B cell (primary cell): ENCODE measurements at regions not wholly inside any gene's neighbourhood (a gene's known extent, or its start where the extent isn't known, plus 50 kb on each side); places are given as distances from the start of the nearest gene placed in this dataset.

Experiments used
- ATAC-seq: fragments of 200-7000 bp; cut with Tn5 transposase; one replicate; pipeline ENCODE4 v1.10.0; 2021; ENCODE audit warnings: low read depth, mild to moderate bottlenecking, moderate number of reproducible peaks, moderate library complexity
- CTCF ChIA-PET: fragments of 350-600 bp; sonication (Branson Sonifier 250); formaldehyde crosslinking; loops from one replicate; lab custom pipeline; 2021; ENCODE audit warnings: antibody characterized with exemption, inconsistent platforms; lab: Charles Lee
- POLR2A ChIA-PET: fragments of 350-600 bp; sonication (Branson Sonifier 250); formaldehyde crosslinking; loops from one replicate; lab custom pipeline; 2021; ENCODE audit warnings: antibody characterized with exemption; lab: Charles Lee
- DNase-seq: peaks from one replicate; pipeline ENCODE4 v3.0.0; 2013
- H2AFZ ChIP-seq: 2 replicates; pipeline ENCODE4 v1.6.1; 2012; ENCODE audit warnings: mild to moderate bottlenecking, low read depth, low read length; ENCODE audit not compliant: insufficient read depth, poor library complexity, severe bottlenecking
- H3K27ac ChIP-seq, 2 donors: 1 replicate in 1 of 2; 2 replicates in 1 of 2; pipeline ENCODE4 v1.5.1; 2012 to 2013; ENCODE audit warnings: low read length in 2 of 2, mild to moderate bottlenecking in 2 of 2, moderate library complexity in 1 of 2
- H3K27me3 ChIP-seq, 4 experiments: fragments of 200-600 bp in 1 of 4; sonication (generic) in 1 of 4; replicated peaks in 1 of 4; 1 replicate in 2 of 4; 2 replicates in 2 of 4; pipeline versions ENCODE4 v1.6.1 to v1.7.0; 2013 to 2016; ENCODE audit warnings: low read length in 3 of 4, mild to moderate bottlenecking in 2 of 4, mixed read lengths in 1 of 4, moderate library complexity in 1 of 4; ENCODE audit not compliant: insufficient read depth in 4 of 4, control insufficient read depth in 3 of 4; ENCODE audit errors: control extremely low read depth in 1 of 4
- H3K36me3 ChIP-seq, 2 experiments: replicated peaks in 1 of 2; 1 replicate in 1 of 2; 2 replicates in 1 of 2; pipeline versions ENCODE4 v1.6.1 to v1.7.1; 2013; ENCODE audit warnings: low read length in 1 of 2; ENCODE audit not compliant: insufficient read depth in 2 of 2, control insufficient read depth in 1 of 2; ENCODE audit errors: control extremely low read depth in 1 of 2, extremely low read depth in 1 of 2
- H3K4me1 ChIP-seq, 2 donors: fragments of 200-600 bp in 1 of 2; sonication (generic) in 1 of 2; 1 replicate in 1 of 2; 2 replicates in 1 of 2; pipeline versions ENCODE4 v1.5.1 to v1.6.1; 2013 to 2017; ENCODE audit warnings: low read length in 2 of 2; ENCODE audit not compliant: control insufficient read depth in 2 of 2, insufficient read depth in 2 of 2
- H3K4me2 ChIP-seq: replicated peaks from 2 replicates; pipeline ENCODE3; 2012; ENCODE audit warnings: mild to moderate bottlenecking, low read depth, low read length; ENCODE audit not compliant: poor library complexity, severe bottlenecking
- H3K4me3 ChIP-seq, 5 experiments: fragments of 200-600 bp in 1 of 5; sonication (generic) in 1 of 5; 1 replicate in 3 of 5; 2 replicates in 2 of 5; pipeline versions ENCODE4 v1.5.1 to v1.7.0; 2011 to 2016; ENCODE audit warnings: low read length in 4 of 5, mild to moderate bottlenecking in 4 of 5, low read depth in 2 of 5, control low read depth in 1 of 5, moderate library complexity in 1 of 5; ENCODE audit not compliant: insufficient read depth in 1 of 5; ENCODE audit errors: control extremely low read depth in 1 of 5, extremely low read depth in 1 of 5
- H3K79me2 ChIP-seq: fragments of 200-600 bp; sonication (generic); one replicate; pipeline ENCODE4 v1.6.0; 2016; ENCODE audit warnings: low read length; ENCODE audit not compliant: control insufficient read depth, insufficient read depth
- H3K9ac ChIP-seq: fragments of 200-600 bp; sonication (generic); 2 replicates; pipeline ENCODE4 v1.6.1; 2017; ENCODE audit warnings: mild to moderate bottlenecking, low read length, moderate library complexity
- H3K9me3 ChIP-seq, 3 donors: one replicate each; pipeline versions ENCODE4 v1.6.1 to v1.7.1; 2013; ENCODE audit warnings: low read length in 2 of 3; ENCODE audit not compliant: control insufficient read depth in 2 of 3, insufficient read depth in 1 of 3; ENCODE audit errors: control extremely low read depth in 1 of 3
- H4K20me1 ChIP-seq: 2 replicates; pipeline ENCODE4 v1.6.0; 2012; ENCODE audit warnings: mild to moderate bottlenecking, low read length; ENCODE audit not compliant: insufficient read depth, control insufficient read depth, poor library complexity, severe bottlenecking
- H3K27ac Mint-ChIP-seq: one replicate; pipeline ENCODE4 v1.8.0; 2021; ENCODE audit warnings: mixed read lengths
- H3K27me3 Mint-ChIP-seq: one replicate; pipeline ENCODE4 v1.8.0; 2021; ENCODE audit warnings: mixed read lengths
- H3K4me1 Mint-ChIP-seq: one replicate; pipeline ENCODE4 v1.8.0; 2021; ENCODE audit warnings: mixed read lengths
- H3K4me3 Mint-ChIP-seq: one replicate; pipeline ENCODE4 v1.8.0; 2021; ENCODE audit warnings: mixed read lengths
- H3K9me3 Mint-ChIP-seq: one replicate; pipeline ENCODE4 v1.8.0; 2022; ENCODE audit warnings: mixed read lengths; ENCODE audit not compliant: insufficient read depth
- EZH2 ChIP-seq: IDR thresholded peaks from 2 replicates; pipeline ENCODE4 v1.6.1; 2012; ENCODE audit warnings: borderline replicate concordance, low read depth, mild to moderate bottlenecking, moderate library complexity, low read length; ENCODE audit not compliant: insufficient read depth, poor library complexity, severe bottlenecking
- WGBS: methylation state at CpG from one replicate; pipeline ENCODE4 v1.1.5; 2013; ENCODE audit warnings: missing lambda C conversion rate; ENCODE audit not compliant: insufficient coverage; 5-methylcytosine and 5-hydroxymethylcytosine counted together
- intact Hi-C: fragments of 100-400 bp; cut with micrococcal nuclease; formaldehyde crosslinking; loops from one replicate; pipeline ENCODE4 v1.10.0; 2022
- TF ChIP-seq, protein P1 (sequence below): fragments of 200-600 bp; IDR thresholded peaks from one replicate; pipeline ENCODE4 v1.8.0; 2022; ENCODE audit warnings: antibody characterized with exemption, mild to moderate bottlenecking

DNA sequence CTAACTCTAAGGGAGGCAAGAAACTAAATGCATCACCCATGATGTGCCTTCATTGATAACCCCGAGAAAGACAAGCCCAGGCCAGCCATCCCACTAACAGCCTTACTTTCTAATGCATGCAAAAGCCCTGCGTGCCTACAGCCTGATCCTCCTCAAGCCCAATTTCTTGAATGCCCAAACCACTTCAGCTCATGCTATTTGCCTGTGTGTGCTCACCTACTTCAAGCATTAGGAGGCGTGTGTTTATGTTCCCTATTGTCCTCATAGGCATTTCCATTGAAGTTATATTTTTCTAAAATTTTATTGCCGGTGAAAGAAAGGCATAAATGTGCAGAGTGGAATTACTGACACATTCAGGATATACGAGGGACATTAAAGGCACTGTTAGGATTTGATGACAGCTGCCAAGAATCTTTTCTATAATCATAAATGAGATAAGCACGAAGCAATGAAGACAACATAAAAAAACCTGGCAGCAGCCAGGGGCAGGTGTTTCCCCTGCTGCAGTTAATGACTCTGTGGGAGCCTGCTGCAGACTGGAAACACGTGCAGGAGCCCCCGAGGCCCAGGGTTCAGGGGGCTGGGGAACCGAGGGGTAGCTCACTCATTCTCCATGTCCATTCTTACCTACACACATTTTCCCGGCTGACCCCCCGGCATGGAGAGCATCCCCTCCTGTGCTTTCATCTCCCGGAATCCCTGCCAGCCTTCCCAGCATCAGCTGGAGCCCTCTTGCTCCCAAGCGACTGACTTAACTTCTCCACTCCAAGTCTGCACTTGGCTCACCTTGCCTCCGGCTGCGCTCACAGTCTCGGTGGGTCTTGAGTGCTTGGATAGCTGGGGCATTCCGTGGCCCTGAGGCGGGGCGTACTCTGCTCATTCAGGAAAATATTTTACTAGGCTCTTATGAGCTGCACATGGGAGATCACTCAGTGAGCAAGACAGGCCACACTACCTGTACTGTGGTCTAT, 292.3 kb upstream of the SIX2 start:
- Histone ChIP-seq H3K36me3 (no peaks in the 10 kb centered on the region), H3K4me1 (no peaks in the 10 kb centered on the region), H3K9me3 (no peaks in the 10 kb centered on the region), H3K79me2 (no peaks in the 10 kb centered on the region), H4K20me1 (no peaks in the 10 kb centered on the region), H3K27me3 (peaks cover 0 to 3% (median 0%) of the 10 kb centered on the region in 4 experiments), H3K27ac (no peak overlapping the region), H3K4me2 (no peak overlapping the region), H3K4me3 (no peak overlapping the region), H3K9ac (no peak overlapping the region), H2AFZ (no peak overlapping the region)
- ChIA-PET CTCF (interaction anchor here (0.6 kb wide), 1 partner anchor 1139 kb away, joined by 3 read pairs; no protein-coding TSS in a partner anchor), POLR2A (no interaction called here)
- intact Hi-C loops, result no loop called here
- Mint-ChIP-seq H3K9me3 (no peaks in the 10 kb centered on the region), H3K27me3 (peaks cover 46% of the 10 kb centered on the region), H3K27ac (no peak overlapping the region), H3K4me1 (no peaks in the 10 kb centered on the region), H3K4me3 (no peak overlapping the region)
- no peak for DNase-seq
- 59% methylated on average over 11 of the region's 19 CpGs for WGBS
- TF ChIP-seq, protein P1, sequence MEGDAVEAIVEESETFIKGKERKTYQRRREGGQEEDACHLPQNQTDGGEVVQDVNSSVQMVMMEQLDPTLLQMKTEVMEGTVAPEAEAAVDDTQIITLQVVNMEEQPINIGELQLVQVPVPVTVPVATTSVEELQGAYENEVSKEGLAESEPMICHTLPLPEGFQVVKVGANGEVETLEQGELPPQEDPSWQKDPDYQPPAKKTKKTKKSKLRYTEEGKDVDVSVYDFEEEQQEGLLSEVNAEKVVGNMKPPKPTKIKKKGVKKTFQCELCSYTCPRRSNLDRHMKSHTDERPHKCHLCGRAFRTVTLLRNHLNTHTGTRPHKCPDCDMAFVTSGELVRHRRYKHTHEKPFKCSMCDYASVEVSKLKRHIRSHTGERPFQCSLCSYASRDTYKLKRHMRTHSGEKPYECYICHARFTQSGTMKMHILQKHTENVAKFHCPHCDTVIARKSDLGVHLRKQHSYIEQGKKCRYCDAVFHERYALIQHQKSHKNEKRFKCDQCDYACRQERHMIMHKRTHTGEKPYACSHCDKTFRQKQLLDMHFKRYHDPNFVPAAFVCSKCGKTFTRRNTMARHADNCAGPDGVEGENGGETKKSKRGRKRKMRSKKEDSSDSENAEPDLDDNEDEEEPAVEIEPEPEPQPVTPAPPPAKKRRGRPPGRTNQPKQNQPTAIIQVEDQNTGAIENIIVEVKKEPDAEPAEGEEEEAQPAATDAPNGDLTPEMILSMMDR, result no peak
- no peak for TF ChIP-seq EZH2
- ATAC-seq, result no peak
